Activated gamma-delta T cell treated with Interleukin-2 at 50 U/mL for 16 hours (primary cell): ENCODE measurements at regions not wholly inside any gene's neighbourhood (a gene's known extent, or its start where the extent isn't known, plus 50 kb on each side); places are given as distances from the start of the nearest gene placed in this dataset.

Experiments
- DNase-seq: peaks from one replicate; pipeline ENCODE4 v3.0.0-alpha.2; 2020

DNA sequence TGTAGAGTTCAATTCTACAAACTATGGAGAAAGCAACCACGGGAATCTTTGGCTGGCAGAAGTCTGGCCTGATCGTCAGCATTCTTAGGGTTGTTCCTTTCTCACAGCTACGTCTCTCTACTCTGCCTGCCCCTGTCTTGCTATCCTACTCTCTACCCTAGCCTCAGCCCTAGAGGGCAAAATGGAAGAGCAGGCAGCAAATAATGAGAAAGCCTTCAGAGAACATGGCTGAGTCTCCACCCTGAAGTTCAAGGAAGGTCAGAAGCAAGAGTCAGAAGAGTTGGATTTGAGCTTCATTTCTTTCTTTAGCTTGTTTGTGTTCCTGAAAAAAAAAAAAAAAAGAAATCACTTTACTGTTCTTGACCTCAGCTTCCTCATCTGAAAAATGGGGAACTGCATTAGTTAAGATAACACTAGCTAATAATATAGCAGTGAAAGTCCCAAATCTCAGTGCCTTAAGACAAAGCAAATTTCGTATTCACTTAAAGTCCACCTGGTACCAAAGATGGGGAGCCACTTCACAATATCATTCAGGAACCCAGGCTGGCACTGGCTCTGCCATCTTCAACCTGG is 50.2 kb upstream of the CCND2 start:
- no peak for DNase-seq

DNA sequence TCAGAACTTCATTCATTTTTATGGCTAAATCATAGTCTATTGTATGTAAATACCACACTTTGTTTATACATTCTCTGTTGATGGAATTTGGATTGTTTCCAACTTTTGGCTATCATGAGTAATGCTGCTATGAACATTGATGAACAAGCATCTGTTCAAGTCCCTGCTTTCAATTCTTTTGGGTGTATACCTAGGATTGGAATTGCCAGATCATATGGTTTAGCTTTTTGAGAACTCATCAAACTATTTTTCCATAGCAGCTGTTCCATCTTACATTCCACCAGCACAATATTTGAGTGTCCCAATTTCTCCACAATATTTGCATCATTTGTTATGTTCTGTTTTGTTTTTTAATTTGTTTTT is 52.3 kb upstream of the CCND2 start:
- DNase-seq = no peak

DNA sequence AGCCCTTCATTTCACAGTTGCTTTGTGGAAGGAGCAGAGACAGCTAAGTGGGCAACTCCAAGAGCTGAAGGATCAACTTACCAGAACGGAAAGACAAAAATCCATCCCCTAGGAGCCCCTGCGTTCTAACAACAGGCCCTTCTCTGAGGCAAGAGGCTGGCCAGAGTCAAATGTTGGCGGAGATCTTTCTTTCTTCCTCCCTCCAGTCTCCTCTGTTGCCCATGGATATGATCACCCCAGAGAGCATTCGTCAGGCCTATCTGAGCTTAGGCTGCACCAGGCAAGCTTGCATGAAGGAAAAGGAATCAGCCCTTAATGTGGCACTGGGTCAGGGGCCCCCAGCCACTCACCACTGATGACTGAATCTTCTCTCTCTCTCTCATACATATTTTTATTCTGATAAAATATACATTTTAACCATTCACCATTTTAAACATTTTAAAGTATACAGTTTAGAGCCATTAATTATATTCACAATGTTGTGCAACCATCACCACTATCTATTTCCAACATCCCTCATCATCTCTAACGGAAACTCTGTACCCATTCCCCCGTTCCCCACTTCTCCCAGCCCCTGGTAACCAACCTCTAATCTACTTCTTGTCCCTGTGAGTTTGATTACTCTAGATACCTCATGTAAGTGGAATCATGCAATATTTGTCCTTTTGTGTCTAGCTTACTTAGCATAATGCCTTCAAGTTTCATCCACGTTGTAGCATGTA is 52.9 kb upstream of the CCND2 start:
- no peak for DNase-seq

DNA sequence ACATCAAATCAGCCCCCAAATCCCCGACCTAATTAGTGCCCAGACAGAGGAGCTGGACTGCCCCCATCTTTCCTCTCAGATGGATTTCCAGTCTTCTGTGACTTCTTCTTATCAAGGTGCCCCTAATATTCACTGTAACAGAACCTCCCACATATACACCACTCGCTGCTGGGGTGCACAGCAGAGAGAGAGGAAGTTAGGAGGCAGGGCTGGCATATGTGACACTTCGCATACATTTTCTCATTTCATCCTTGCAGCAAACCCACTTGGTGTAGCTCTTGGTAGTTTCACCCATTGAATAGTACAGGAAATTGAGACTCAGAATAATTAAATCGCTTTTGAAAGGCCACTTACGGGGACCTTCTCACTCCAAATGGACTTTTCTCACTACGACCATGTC is 56.5 kb upstream of the CCND2 start:
- DNase-seq = no peak

DNA sequence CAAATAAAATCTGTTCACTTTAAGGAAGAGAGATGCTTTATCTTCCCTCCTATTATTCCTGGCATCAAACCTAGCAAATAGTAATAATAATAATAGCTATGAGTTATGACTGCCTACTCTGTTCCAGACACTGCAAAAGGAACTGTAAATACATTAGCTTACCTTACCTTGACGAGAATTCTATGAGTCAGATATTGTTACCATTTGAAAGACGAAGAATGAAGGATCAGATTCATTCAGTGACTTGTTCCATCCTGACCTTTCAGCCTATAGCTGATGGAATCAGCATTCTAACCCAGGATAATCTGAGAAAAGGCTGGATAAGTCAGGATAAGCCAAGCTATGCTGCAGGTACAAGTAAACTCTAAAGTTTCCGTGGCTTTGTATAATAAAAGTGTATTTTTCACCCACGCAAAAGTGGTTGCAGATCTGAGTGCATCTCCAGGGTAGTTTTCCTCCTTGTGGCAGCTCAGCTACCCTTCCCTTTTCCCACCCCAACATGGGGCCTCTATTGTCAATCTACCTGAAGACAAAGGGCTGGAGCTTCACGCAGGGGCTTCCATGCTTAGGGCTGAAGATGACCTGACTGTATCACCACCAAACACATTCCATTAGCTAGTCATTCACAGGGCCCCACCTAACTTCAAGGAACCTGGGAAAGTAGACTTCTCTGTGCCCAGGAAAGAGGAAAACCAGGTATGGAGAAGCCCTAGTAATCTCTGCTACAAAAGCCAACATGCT is 57.2 kb upstream of the CCND2 start:
- DNase-seq = no peak

DNA sequence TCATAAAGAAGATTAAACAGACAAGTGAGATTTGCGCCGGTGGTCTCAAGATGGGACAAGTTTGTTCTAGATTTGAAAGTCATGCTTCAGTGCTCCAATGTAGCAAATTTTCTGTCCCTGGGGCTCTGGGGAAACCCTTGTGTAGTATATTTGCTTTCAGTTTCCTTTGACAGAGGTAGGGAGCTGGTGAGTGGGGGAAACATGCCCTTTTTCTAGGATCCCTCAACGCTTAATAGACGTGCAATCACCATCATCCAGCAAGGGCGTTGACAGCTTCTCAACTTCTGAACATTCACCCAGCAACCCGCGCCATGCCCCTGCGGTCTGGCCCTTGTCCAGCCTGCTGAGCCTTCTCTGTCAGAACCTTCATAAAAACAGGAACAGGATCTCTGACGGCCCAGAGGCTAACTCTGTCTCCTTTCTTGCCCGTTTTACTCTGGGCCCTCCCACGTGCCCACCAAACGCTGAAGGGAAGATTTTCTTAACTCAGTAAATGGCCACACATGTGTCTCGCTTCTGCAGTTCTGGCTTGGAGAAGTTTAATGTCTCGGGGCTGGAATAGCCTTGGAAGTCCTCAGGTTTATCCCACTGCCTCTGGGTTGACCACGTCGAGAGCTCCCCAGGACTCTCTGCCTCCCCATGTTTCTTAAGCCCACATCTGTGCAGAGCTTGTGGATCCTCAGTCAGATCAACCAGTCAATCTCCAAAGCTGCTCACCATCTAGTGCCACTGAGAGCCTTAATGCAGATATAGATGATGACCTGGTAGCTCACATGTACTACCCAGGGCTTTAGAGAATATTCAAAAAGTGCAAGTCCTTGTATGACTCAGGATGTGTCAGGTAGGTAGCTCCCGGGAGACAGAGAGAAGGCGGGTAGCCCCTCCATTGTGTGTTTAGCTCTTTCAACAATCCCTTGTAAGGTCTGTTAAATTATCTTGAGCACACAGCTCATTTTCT is 58.1 kb upstream of the CCND2 start:
- peak; percentile 6 for DNase-seq

DNA sequence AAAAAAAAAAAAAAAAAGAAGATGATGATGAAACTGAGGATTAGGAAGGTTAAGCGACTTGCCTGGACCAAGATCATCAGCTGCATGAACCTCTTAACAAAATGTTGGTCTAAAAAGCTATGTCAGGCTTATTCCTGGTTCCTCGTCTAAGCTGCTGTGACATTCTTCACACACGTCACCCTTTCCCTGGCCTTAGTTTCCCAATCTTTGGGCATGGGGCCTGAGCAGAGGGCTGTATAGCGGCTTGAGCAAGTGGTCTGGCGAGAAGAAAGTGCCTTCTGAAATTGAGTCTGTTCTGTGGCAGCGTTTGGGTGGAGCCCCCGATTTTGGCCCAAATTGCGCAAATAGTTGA is 58.7 kb upstream of the CCND2 start:
- DNase-seq = no peak

DNA sequence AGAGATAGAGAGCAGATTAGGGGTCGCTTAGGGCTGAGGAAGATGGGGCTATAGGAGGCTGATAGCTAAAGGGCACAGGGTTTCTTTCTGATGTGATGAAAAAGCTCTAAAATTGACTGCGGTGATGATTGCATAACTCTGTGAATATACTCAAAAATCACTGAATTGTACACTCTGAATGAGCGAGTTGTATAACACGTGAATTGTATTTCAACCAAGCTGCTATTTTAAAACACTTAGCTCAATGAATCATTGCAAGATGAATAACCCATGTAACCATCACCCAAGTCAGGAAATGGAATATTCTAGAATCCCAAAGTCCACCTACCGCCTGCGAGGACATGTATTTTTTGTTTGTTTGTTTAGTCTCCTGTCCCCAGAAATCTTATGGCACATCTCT is 60.1 kb upstream of the CCND2 start:
- DNase-seq = no peak

DNA sequence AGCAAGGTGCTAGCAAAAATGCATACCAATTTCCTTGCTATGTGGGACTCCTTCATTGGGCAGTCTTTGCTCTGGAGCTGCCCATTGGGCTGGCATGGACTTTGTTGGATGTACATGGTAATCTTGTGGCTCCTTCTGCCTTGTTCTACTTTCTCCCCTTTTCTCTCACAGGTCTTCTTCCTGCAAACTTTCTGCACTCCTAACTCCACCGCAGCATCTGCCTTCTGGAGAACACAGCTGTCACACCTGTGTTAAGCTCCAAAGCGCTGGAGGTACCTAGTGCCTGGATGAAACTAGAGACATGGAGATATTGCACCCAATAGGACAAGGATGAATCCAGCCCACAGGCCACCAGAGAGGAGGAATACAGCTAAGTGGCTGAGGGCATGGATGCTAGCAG is 60.7 kb upstream of the CCND2 start:
- no peak for DNase-seq

DNA sequence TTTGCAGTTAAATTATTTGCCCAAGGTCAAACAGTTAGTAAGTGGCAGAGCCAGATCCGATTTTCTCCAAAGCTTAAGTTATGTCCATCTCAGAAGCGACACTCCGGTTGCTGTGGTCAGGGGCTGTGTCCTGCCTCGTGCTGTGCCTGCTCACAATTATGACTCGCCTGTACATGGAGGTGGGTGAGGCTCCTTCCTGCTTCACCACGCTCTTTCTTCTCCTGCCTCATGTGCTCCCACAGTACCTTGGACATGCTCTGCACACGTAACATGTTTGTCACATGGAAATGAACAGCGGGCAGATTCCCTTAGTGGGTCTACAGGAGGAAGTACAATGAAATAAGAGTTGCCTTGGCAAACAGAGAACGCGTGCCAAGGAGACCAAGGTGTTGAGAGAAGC is 62.2 kb upstream of the CCND2 start:
- no peak for DNase-seq

DNA sequence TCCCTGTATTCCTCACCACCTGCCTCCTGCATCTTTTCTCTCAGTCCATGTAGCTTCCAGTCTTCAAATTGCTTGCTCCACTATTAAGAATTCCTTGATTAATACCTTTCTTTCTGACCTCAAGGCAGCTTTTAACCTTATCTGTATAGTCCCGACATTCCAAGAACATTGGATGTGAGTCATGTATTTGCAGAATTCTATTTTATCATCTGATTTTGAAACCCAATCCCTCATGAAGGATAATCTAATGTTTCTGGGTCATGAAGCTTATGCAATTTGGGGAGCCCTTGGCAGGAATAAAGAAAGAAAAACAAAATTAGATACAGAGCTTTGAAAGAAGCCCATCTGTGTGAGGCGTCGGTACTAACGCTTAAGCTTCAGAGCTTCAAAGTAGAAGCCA is 63.4 kb upstream of the CCND2 start:
- no peak for DNase-seq

DNA sequence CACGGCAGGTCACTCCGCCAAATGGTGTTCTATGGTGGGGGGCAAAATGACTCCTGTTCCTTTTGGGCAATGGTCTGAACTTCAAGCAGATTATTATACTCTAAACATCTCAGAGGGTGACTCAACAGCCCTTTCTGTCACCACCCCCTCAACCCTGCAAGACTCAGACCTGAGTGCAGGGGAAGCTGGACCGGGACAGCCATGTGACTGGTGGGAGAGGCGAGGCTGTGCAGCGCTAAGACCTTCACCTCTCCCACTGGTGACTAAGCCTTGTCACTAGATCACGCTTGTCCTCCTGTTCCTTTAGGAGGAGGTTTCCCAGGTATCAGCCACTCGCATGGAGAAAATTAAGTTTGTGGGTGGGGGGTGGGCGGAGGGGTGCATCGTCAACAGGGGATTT is 67.1 kb upstream of the CCND2 start:
- DNase-seq = no peak

DNA sequence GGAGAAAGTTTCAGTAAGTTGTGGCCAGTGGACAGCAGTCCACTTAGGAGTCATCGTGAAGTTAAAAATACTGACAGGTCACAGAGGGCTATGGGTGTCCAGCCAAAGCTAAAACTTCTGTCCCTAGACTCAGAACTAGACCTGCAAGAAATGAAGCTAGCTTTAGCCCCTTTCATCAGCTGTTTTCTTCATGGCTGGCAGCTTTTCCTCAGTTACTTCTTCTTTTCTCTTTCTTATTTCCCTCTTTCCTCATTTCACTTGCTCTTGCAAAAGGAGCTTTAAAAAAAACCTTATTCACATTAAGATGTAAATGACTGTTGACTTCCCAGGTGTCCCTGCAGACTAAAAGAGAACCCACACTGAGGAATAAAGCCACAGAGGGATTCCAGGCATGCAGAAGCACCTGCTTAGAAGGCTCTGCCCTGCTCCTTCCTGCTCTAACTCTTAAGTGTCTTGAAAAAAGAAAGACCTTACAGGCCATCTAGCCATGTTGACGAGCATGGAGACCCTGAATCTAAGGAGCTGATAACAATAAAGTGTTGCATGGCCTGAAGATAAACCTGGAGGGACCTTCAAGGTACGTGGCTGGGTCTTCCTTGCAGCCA is 69.7 kb upstream of the CCND2 start:
- no peak for DNase-seq

DNA sequence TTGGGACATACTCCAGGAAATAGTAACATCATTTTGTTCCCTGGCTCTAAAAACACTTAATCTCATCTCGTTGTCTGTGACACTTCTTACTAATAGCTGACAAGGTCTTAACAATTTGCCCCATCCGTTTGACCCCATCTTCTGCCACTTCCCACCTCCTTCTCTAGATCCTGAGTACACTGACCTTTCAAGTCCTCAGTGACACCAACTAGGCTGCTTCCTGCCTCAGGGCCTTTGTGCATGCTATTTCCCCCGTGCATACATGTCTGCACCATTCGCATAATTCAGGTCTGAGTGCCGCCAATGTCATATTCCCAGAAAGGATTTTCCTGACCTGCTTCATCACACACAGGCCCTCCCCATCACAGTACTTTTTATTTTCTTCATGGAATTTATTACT is 70.6 kb upstream of the CCND2 start:
- no peak for DNase-seq

DNA sequence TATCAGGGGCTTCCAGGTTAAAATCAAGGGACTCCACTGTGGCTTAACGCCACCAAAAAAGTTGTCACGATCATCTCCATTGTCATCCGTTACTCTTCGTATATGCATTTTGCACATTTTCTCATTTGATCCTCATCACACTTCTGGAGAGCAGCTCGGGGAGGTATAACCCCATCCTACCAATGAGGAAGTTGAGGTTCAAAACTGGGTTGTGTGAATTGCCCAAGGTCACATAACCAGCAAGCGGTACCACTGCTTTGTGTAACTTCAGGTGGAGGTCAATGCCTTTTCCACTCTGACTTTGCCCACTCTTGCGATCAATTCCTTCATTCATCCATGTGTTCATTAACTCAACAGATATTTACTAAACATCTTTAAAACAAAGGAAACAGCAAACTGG is 71.1 kb upstream of the CCND2 start:
- DNase-seq = no peak

DNA sequence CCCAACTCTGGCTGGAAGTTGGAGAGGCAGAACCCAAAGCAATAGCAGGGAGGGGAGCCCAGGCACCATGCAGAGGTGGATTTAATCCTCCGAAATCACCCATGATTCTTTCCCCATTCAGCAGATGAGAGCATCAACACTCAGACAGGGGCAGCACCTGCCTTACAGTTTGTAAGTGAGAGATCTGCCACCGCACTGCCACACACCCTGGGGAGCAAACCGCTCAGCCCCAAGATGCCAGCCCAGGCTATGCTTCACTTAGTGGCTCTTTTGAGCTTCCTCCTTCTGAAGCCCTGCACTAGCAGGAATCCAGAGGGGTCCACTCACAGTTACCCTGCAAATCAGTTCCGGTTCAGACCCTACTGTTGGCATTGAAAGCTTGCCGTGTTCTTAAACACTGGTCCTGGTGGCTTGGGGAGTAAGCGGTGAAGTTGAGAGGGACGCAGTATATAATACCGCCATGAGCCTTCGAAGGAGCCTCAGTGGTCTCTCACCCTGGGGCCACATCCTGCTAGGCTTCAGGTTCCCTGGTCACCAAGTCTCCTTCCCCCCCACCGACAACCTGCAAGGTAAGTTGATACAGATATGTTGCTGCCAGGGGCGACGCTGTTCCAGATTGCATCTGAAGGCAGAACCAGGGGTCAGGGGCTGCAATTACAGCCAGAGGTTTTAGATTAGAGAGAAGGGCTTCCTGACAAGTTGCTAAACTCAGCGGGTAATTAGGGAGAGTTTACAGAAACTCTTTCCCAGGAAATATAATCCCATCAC is 72.0 kb upstream of the CCND2 start:
- DNase-seq = no peak

DNA sequence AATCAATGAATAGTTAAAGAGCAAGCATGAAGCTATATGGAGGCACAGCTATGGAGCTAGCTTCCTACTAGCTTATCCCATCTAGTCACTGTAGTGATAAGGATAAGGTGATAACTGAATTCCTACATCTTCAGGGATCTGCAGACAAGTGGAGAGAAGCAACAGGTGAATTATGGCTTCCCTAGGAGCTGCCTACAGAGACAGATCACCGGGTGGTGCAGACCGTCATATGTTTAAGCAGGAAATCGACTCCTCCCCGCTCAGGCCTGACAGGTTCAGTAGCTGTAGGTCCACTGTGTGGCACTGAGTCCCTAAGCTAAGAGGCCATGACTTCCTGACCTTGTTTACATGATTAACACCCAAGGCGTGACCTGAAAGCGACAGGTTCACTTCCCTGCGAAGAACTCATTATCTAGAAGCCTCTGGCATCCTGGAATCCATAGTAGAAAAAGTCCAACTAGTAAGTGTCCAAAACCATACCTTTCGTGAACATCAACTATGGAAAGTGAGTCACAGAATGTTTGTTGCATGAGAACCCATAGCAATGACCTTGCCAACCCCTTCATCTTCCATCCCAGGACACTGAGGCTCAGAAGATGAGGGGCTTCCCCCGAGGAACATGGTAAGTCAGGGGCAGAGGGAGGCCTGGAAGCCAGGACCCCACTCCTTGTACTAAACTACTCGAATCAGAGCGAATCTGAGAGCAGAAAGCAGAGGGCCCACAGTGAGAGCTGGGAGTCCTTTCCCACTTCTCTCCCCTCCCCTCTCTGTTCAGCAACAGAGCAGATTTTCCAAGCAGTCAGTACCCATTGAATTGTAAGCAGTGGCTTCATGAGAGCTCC is 75.4 kb upstream of the CCND2 start:
- no peak for DNase-seq

DNA sequence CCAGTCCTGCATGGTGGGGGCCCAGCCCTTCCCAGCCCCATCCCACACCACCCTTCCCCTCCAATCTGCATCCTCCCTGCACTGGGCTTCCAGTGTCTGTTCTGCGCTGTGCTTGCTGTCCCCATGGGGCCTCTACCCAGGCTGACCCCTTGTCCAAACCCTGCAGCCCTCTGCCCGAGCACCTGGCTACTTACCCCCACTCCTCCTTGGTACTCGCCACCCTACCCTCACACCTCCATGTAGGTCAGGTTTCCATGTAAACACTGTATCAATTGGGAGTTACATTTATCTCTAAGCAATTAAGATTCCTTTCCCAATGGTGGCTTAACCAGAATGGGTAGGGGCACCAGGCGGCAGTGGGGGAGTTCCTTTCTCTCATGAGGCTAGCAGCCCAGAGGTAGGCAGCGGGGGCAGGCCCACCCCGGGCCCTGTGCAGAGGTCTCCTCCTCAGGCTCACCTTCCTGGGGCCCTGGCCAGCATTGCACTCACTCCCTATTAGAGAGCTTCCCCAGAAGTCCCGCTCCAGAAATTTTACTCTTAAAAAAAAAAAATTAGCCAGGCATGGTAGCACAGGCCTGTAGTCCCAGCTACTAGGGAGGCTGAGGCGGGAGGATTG is 76.6 kb upstream of the CCND2 start:
- no peak for DNase-seq

DNA sequence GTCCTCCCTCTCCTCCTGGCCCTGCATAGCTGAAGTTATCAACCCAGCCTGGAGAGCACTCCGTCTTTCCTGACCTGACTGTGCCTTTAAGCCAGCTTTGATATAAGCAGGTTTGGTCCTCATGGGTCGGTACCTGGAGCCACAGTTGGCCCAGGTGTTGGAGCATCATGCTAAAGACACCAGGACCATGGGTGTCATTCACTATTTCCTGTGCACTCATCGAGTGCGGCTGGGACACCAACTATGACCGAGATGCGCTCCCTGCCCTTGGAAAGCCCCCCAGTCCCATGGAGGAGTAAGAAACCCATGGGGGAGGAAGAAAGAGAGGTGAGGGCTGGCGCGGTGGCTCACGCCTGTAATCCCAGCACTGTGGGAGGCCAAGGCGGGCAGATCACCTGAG is 78.9 kb upstream of the CCND2 start:
- no peak for DNase-seq

DNA sequence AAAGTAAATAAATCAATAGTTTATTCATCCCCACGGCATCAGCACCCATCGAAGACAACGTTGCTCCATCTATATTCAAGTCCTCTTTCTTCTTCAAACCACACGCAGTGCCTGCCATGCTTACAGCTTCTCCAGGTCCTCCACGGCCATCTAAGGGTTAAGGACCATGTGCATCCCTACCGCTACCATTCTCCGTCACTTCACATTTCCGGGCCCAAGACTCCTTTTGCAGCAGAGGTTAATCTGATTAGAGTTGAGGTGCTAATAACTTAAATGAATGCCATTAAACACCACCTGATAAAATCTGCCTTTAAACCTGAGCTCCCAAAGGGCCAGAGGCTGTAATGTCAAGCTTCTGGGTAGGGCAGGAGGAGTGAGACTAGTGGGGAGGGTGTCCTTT is 79.7 kb upstream of the CCND2 start:
- no peak for DNase-seq

DNA sequence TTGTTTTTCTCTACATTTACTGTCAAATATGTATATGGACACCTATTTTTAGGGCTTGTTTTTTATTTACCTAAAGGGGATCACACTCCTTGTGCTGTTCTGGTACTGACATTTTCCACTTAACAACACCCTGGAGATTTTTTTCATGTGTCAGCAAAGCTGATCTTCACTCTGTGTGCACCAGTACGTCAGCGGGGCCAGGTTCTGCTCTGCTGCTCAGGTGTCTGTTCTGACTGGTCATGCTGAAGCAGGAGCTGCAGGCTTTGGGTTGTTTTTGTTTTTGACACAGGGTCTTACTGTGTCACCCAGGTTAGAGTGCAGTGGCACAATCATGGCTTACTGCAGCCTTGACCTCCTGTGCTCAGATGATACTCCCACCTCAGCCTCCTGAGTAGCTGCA is 81.9 kb upstream of the CCND2 start:
- no peak for DNase-seq
